Endodermal cell (in vitro differentiated cells): ENCODE measurements at regions not wholly inside any gene's neighbourhood (a gene's known extent, or its start where the extent isn't known, plus 50 kb on each side); places are given as distances from the start of the nearest gene placed in this dataset.

Experiments used
- DNase-seq: peaks from one replicate; pipeline ENCODE4 v3.0.0-alpha.2; 2017
- H3K27ac ChIP-seq: 2 replicates; pipeline ENCODE4 v1.5.1; 2013; ENCODE audit warnings: mild to moderate bottlenecking, low read depth, low read length, moderate library complexity
- H3K27me3 ChIP-seq: 2 replicates; pipeline ENCODE4 v1.6.1; 2013; ENCODE audit warnings: mild to moderate bottlenecking, low read length, moderate library complexity; ENCODE audit not compliant: insufficient read depth, control insufficient read depth, poor library complexity, severe bottlenecking
- H3K36me3 ChIP-seq: 2 replicates; pipeline ENCODE4 v1.7.0; 2013; ENCODE audit warnings: mild to moderate bottlenecking, low read length, moderate library complexity; ENCODE audit not compliant: control insufficient read depth, insufficient read depth
- H3K4me1 ChIP-seq: one replicate; pipeline ENCODE4 v1.7.0; 2013; ENCODE audit warnings: low read length; ENCODE audit not compliant: control insufficient read depth, insufficient read depth
- H3K4me3 ChIP-seq: 2 replicates; pipeline ENCODE4 v1.5.1; 2013; ENCODE audit warnings: mild to moderate bottlenecking, low read length, moderate library complexity
- H3K9ac ChIP-seq: 2 replicates; pipeline ENCODE4 v1.6.1; 2013; ENCODE audit warnings: mild to moderate bottlenecking, low read length, moderate library complexity; ENCODE audit not compliant: poor library complexity, severe bottlenecking; ENCODE audit errors: extremely low read depth
- H3K9me3 ChIP-seq: 2 replicates; pipeline ENCODE4 v1.6.1; 2013; ENCODE audit warnings: mild to moderate bottlenecking, low read length, moderate library complexity; ENCODE audit not compliant: control insufficient read depth
- H3K27ac Mint-ChIP-seq: 2 replicates; pipeline ENCODE4 v1.8.0; 2020; ENCODE audit warnings: mixed read lengths
- H3K27me3 Mint-ChIP-seq: 2 replicates; pipeline ENCODE4 v1.8.0; 2021; ENCODE audit warnings: mild to moderate bottlenecking, mixed read lengths; ENCODE audit not compliant: insufficient read depth
- H3K36me3 Mint-ChIP-seq: 2 replicates; pipeline ENCODE4 v1.8.0; 2020; ENCODE audit warnings: low read depth, mixed read lengths
- H3K4me1 Mint-ChIP-seq: 2 replicates; pipeline ENCODE4 v1.8.0; 2020; ENCODE audit warnings: mixed read lengths
- H3K4me3 Mint-ChIP-seq: 2 replicates; pipeline ENCODE4 v1.8.0; 2020; ENCODE audit warnings: mild to moderate bottlenecking, moderate library complexity, mixed read lengths
- H3K9me3 Mint-ChIP-seq: 2 replicates; pipeline ENCODE4 v1.8.0; 2020; ENCODE audit warnings: mild to moderate bottlenecking, mixed read lengths
- CTCF ChIP-seq: fragments of 200-600 bp; sonication (generic); conservative IDR thresholded peaks from 2 replicates; pipeline ENCODE4 v1.5.0; 2021; ENCODE audit warnings: antibody characterized with exemption, mild to moderate bottlenecking
- WGBS, 2 experiments: methylation state at CpG; one replicate each; pipeline versions ENCODE4 v1.1.5 to v1.1.7; 2013; ENCODE audit warnings: missing lambda C conversion rate in 2 of 2, mixed read lengths in 1 of 2; ENCODE audit not compliant: insufficient coverage in 1 of 2, insufficient read length in 1 of 2; 5-methylcytosine and 5-hydroxymethylcytosine counted together

- H3K4me1 Mint-ChIP-seq = no peaks in the 10 kb centered on the region
- H3K27me3 ChIP-seq = no peaks in the 10 kb centered on the region
- H3K36me3 Mint-ChIP-seq = no peaks in the 10 kb centered on the region
- no peak overlapping the region for H3K4me3 Mint-ChIP-seq
- no peaks in the 10 kb centered on the region for H3K27me3 Mint-ChIP-seq
- DNase-seq = no peak
- no peaks in the 10 kb centered on the region for H3K4me1 ChIP-seq
- WGBS, 2 experiments = 90% methylated on average over 1 of the region's 1 CpG; no CpG with 5 or more reads in 1 of the 2 experiments
- H3K27ac Mint-ChIP-seq = no peak overlapping the region
- no peak overlapping the region for H3K9ac ChIP-seq
- peaks cover 11% of the 10 kb centered on the region for H3K9me3 Mint-ChIP-seq
- no peak overlapping the region for H3K27ac ChIP-seq
- no peaks in the 10 kb centered on the region for H3K9me3 ChIP-seq
- H3K4me3 ChIP-seq = no peak overlapping the region
- TF ChIP-seq CTCF = no peak
- no peaks in the 10 kb centered on the region for H3K36me3 ChIP-seq
Measured at GRCh38 chr10:43983856-43984271, 335.2 kb upstream of the ZNF32 start.

- no peaks in the 10 kb centered on the region for H3K27me3 ChIP-seq
- Mint-ChIP-seq H3K4me1 (no peaks in the 10 kb centered on the region), H3K36me3 (no peaks in the 10 kb centered on the region), H3K4me3 (no peak overlapping the region), H3K27ac (no peak overlapping the region), H3K9me3 (peaks cover 9% of the 10 kb centered on the region), H3K27me3 (no peaks in the 10 kb centered on the region)
- no peak overlapping the region for H3K27ac ChIP-seq
- 86 to 95% methylated on average over 1 to 6 of the region's 6 CpGs for whole genome bisulfite sequencing, 2 experiments
- H3K36me3 ChIP-seq = no peaks in the 10 kb centered on the region
- TF ChIP-seq CTCF = no peak
- H3K4me3 ChIP-seq = no peak overlapping the region
- no peak for DNase-seq
- no peaks in the 10 kb centered on the region for H3K4me1 ChIP-seq
- H3K9ac ChIP-seq = no peak overlapping the region
- H3K9me3 ChIP-seq = no peaks in the 10 kb centered on the region
Measured at GRCh38 chr10:43983405-43983804, 334.7 kb upstream of the ZNF32 start.

DNA sequence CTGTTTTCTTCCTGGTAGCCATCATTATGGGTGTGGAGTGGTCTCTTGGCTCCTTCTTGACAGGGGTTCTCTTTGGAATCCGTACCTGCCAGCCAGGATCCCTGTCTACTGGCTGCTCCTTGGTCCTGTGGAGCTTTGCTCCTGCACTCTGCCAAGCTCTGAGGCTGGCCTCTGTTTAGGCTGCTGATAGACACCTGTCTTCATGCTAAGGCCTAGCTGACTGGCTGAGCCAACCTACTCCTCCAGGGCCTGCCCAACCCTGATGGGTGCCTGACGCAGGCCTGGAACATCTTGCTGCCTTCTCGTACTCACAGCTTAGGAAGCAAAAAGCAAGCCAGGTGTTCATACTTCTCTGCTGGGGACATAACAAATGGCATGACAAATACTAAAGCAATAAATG lies 333.6 kb upstream of the ZNF32 start:
- no peak overlapping the region for H3K27ac ChIP-seq
- H3K9me3 ChIP-seq = no peaks in the 10 kb centered on the region
- Mint-ChIP-seq H3K27ac (no peak overlapping the region), H3K4me3 (no peak overlapping the region), H3K27me3 (no peaks in the 10 kb centered on the region), H3K9me3 (peaks cover 4% of the 10 kb centered on the region), H3K4me1 (no peaks in the 10 kb centered on the region), H3K36me3 (no peaks in the 10 kb centered on the region)
- H3K27me3 ChIP-seq = no peaks in the 10 kb centered on the region
- H3K4me3 ChIP-seq = no peak overlapping the region
- H3K9ac ChIP-seq = no peak overlapping the region
- no peak for TF ChIP-seq CTCF
- H3K36me3 ChIP-seq = no peaks in the 10 kb centered on the region
- no peaks in the 10 kb centered on the region for H3K4me1 ChIP-seq
- DNase-seq = no peak
- WGBS, 2 experiments = 89 to 100% methylated on average over 1 to 3 of the region's 3 CpGs
